Spleen (tissue), 7 donors: ENCODE measurements at regions not wholly inside any gene's neighbourhood (a gene's known extent, or its start where the extent isn't known, plus 50 kb on each side); places are given as distances from the start of the nearest gene placed in this dataset.

Experiments
- CTCF ChIP-seq, 11 experiments: fragments of 200-600 bp in 7 of 11; fragments of 450-650 bp in 4 of 11; sonication (generic) in 4 of 11; IDR thresholded peaks in 8 of 11; conservative IDR thresholded peaks in 3 of 11; 1 replicate in 7 of 11; 2 replicates in 4 of 11; pipeline versions ENCODE4 v1.4.0 to v1.8.0; 2016 to 2021; ENCODE audit warnings: antibody characterized with exemption in 11 of 11, inconsistent platforms in 4 of 11, mild to moderate bottlenecking in 1 of 11
- POLR2AphosphoS5 ChIP-seq, 3 donors: sonication (generic); formaldehyde crosslinking; IDR thresholded peaks; one replicate each; pipeline ENCODE4 v1.5.1; 2017; ENCODE audit warnings: antibody characterized with exemption in 3 of 3
- donor health status: DM: no; HTN: no; CAD: no; lungs with moderate emphysema.
- donor health status: DM: no; HTN: no; CAD: no.
- donor health status: DM: no; HTN: no; CAD: no.

GRCh38 chr6:92433911-92434310, 985.4 kb downstream of the EPHA7 start:
- TF ChIP-seq CTCF (IDR thresholded peaks at IDR 0.05 in 8 of 11, conservative IDR thresholded peaks at IDR 0.05 in 3 of 11) (no peak), POLR2AphosphoS5 (IDR thresholded peaks at IDR 0.05) (no peak)
